WTC11 (cell line): ENCODE measurements at regions not wholly inside any gene's neighbourhood (a gene's known extent, or its start where the extent isn't known, plus 50 kb on each side); places are given as distances from the start of the nearest gene placed in this dataset.

ENCODE experiments used
- ATAC-seq: fragments of 200-7000 bp; cut with Tn5 transposase; 2 replicates; pipeline ENCODE4 v1.10.0; 2021; ENCODE audit warnings: mild to moderate bottlenecking, moderate library complexity
- CTCF ChIA-PET: fragments of 300-600 bp; sonication (Branson Sonifier 250); formaldehyde crosslinking; loops from one replicate; lab custom pipeline; 2021; ENCODE audit warnings: antibody characterized with exemption; lab: Charles Lee
- POLR2A ChIA-PET: fragments of 350-600 bp; sonication (Branson Sonifier 250); formaldehyde crosslinking; loops from one replicate; lab custom pipeline; 2021; ENCODE audit warnings: antibody characterized with exemption; lab: Charles Lee
- DNase-seq: peaks from one replicate; pipeline ENCODE4 v3.0.0; 2021; ENCODE audit warnings: low spot score
- H3K27ac Mint-ChIP-seq: 2 replicates; pipeline ENCODE4 v1.8.0; 2021; ENCODE audit warnings: mixed read lengths
- H3K27me3 Mint-ChIP-seq: 2 replicates; pipeline ENCODE4 v1.8.0; 2021; ENCODE audit warnings: low read depth, mild to moderate bottlenecking, moderate library complexity, mixed read lengths
- H3K36me3 Mint-ChIP-seq: 2 replicates; pipeline ENCODE4 v1.8.0; 2021; ENCODE audit warnings: mixed read lengths
- H3K4me1 Mint-ChIP-seq: 2 replicates; pipeline ENCODE4 v1.8.0; 2022; ENCODE audit warnings: mixed read lengths
- H3K4me3 Mint-ChIP-seq: 2 replicates; pipeline ENCODE4 v1.8.0; 2021; ENCODE audit warnings: mild to moderate bottlenecking, moderate library complexity, mixed read lengths
- H3K9me3 Mint-ChIP-seq: 2 replicates; pipeline ENCODE4 v1.8.0; 2021; ENCODE audit warnings: mixed read lengths
- AFF4 ChIP-seq: sonication (generic); formaldehyde crosslinking; IDR thresholded peaks from 2 replicates; pipeline ENCODE4 v1.8.1; 2023; ENCODE audit warnings: mild to moderate bottlenecking, missing genetic modification reagents, borderline replicate concordance
- ATF1 ChIP-seq: sonication (generic); formaldehyde crosslinking; IDR thresholded peaks from 2 replicates; pipeline ENCODE4 v1.8.1; 2023; ENCODE audit warnings: mild to moderate bottlenecking, moderate library complexity, missing genetic modification reagents
- ELF4 ChIP-seq: sonication (generic); formaldehyde crosslinking; IDR thresholded peaks from 2 replicates; pipeline ENCODE4 v1.8.1; 2022; ENCODE audit warnings: low read depth, mild to moderate bottlenecking, moderate library complexity, missing genetic modification reagents
- EMX1 ChIP-seq: fragments of 250-450 bp; sonication (Bioruptor Pico); IDR thresholded peaks from 2 replicates; pipeline ENCODE4 v1.8.0; 2021; ENCODE audit warnings: mild to moderate bottlenecking
- FOXP1 ChIP-seq: sonication (generic); formaldehyde crosslinking; IDR thresholded peaks from 2 replicates; pipeline ENCODE4 v1.8.0; 2022; ENCODE audit warnings: missing genetic modification reagents, mild to moderate bottlenecking, moderate library complexity, borderline replicate concordance
- GABPB1 ChIP-seq: sonication (generic); formaldehyde crosslinking; IDR thresholded peaks from 2 replicates; pipeline ENCODE4 v1.8.1; 2023; ENCODE audit warnings: mild to moderate bottlenecking, missing genetic modification reagents
- HMGXB4 ChIP-seq: sonication (generic); formaldehyde crosslinking; IDR thresholded peaks from 2 replicates; pipeline ENCODE4 v1.8.1; 2023; ENCODE audit warnings: mild to moderate bottlenecking, moderate library complexity, missing genetic modification reagents
- IRF1 ChIP-seq: sonication (generic); formaldehyde crosslinking; IDR thresholded peaks from 2 replicates; pipeline ENCODE4 v1.8.0; 2023; ENCODE audit warnings: missing genetic modification reagents
- JAZF1 ChIP-seq: fragments of 250-450 bp; sonication (Bioruptor Pico); IDR thresholded peaks from 2 replicates; pipeline ENCODE4 v1.9.0; 2021; ENCODE audit warnings: moderate library complexity, mild to moderate bottlenecking, inconsistent platforms
- JUN ChIP-seq: sonication (generic); formaldehyde crosslinking; IDR thresholded peaks from 2 replicates; pipeline ENCODE4 v1.8.0; 2023; ENCODE audit warnings: mild to moderate bottlenecking, missing genetic modification reagents
- MLX ChIP-seq: sonication (generic); formaldehyde crosslinking; IDR thresholded peaks from 2 replicates; pipeline ENCODE4 v1.8.1; 2023; ENCODE audit warnings: mild to moderate bottlenecking, missing genetic modification reagents, moderate library complexity
- NFE2L1 ChIP-seq: sonication (generic); formaldehyde crosslinking; IDR thresholded peaks from 2 replicates; pipeline ENCODE4 v1.8.1; 2023; ENCODE audit warnings: missing genetic modification reagents
- NR1H2 ChIP-seq: sonication (generic); formaldehyde crosslinking; IDR thresholded peaks from 2 replicates; pipeline ENCODE4 v1.9.0; 2021; ENCODE audit warnings: mild to moderate bottlenecking, moderate library complexity, missing genetic modification reagents
- PRRX2 ChIP-seq: fragments of 250-450 bp; sonication (Bioruptor Pico); IDR thresholded peaks from 2 replicates; pipeline ENCODE4 v1.8.0; 2021; ENCODE audit warnings: mild to moderate bottlenecking
- RELA ChIP-seq: sonication (generic); formaldehyde crosslinking; IDR thresholded peaks from 2 replicates; pipeline ENCODE4 v1.8.1; 2022; ENCODE audit warnings: missing genetic modification reagents, mild to moderate bottlenecking, borderline replicate concordance
- SP1 ChIP-seq: sonication (generic); formaldehyde crosslinking; conservative IDR thresholded peaks from 2 replicates; pipeline ENCODE4 v1.8.1; 2022; ENCODE audit warnings: missing genetic modification reagents
- TCF7 ChIP-seq: sonication (generic); formaldehyde crosslinking; IDR thresholded peaks from 2 replicates; pipeline ENCODE4 v1.8.0; 2022; ENCODE audit warnings: mild to moderate bottlenecking, low read depth, missing genetic modification reagents, moderate library complexity
- ZBTB21 ChIP-seq: sonication (generic); formaldehyde crosslinking; IDR thresholded peaks from 2 replicates; pipeline ENCODE4 v1.8.1; 2023; ENCODE audit warnings: mild to moderate bottlenecking, missing genetic modification reagents, borderline replicate concordance
- ZMAT4 ChIP-seq: fragments of 250-450 bp; sonication (Bioruptor Pico); IDR thresholded peaks from 2 replicates; pipeline ENCODE4 v1.9.0; 2021; ENCODE audit warnings: mild to moderate bottlenecking
- ZNF138 ChIP-seq: sonication (generic); formaldehyde crosslinking; conservative IDR thresholded peaks from 2 replicates; pipeline ENCODE4 v1.8.1; 2022; ENCODE audit warnings: mild to moderate bottlenecking, moderate library complexity, missing genetic modification reagents
- ZNF219 ChIP-seq: sonication (generic); formaldehyde crosslinking; IDR thresholded peaks from 2 replicates; pipeline ENCODE4 v1.8.0; 2023; ENCODE audit warnings: missing genetic modification reagents, mild to moderate bottlenecking, borderline replicate concordance
- ZNF263 ChIP-seq: sonication (generic); formaldehyde crosslinking; IDR thresholded peaks from 2 replicates; pipeline ENCODE4 v1.8.1; 2022; ENCODE audit warnings: low read depth, mild to moderate bottlenecking, moderate library complexity, missing genetic modification reagents
- ZNF425 ChIP-seq: fragments of 250-450 bp; sonication (Bioruptor Pico); conservative IDR thresholded peaks from 2 replicates; pipeline ENCODE4 v1.9.0; 2021; ENCODE audit warnings: mild to moderate bottlenecking
- TF ChIP-seq, protein P1 (sequence below): sonication (generic); formaldehyde crosslinking; IDR thresholded peaks from 2 replicates; pipeline ENCODE4 v1.8.1; 2023; ENCODE audit warnings: mild to moderate bottlenecking, missing genetic modification reagents, moderate library complexity

DNA sequence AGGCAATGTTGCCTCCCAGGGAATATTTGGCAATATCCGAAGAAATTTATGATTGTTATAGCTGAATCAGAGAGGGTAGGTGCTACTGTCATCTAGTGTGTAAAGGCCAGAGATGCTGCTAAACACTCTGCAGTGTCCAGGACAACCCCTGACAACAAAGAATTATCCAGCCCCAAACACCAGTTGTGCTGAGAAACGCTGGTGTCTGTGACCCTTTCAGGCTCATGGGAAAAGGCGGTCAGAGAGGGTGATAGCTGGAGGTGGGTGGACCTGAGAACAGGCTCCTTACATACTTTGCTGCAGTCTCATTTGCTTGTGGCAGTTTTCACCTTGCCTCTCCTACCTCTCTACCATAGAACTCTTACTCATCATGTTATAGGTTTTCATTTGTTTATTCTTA lies 295.3 kb upstream of the DMRT1 start:
- Mint-ChIP-seq H3K9me3 (no peaks in the 10 kb centered on the region), H3K4me3 (no peak overlapping the region), H3K27me3 (no peaks in the 10 kb centered on the region), H3K27ac (no peak overlapping the region), H3K4me1 (peaks cover 32% of the 10 kb centered on the region), H3K36me3 (no peaks in the 10 kb centered on the region; the same call in 1 of the 2 replicates)
- DNase-seq = no peak
- ATAC-seq = peak; percentile 22; the same call in 1 of the 2 replicates
- ChIA-PET CTCF (interaction anchor here (0.6 to 1.3 kb wide), 6 partner anchors 12 to 142 kb away, joined by 3 to 4 read pairs (median 3); no protein-coding TSS in a partner anchor), POLR2A (no interaction called here)
- TF ChIP-seq ZNF263 (CRISPR knock-in tag) (no peak), AFF4 (CRISPR knock-in tag) (no peak), MLX (no peak), NFE2L1 (no peak), ZNF219 (CRISPR knock-in tag) (no peak), EMX1 (no peak)
- TF ChIP-seq, protein P1, sequence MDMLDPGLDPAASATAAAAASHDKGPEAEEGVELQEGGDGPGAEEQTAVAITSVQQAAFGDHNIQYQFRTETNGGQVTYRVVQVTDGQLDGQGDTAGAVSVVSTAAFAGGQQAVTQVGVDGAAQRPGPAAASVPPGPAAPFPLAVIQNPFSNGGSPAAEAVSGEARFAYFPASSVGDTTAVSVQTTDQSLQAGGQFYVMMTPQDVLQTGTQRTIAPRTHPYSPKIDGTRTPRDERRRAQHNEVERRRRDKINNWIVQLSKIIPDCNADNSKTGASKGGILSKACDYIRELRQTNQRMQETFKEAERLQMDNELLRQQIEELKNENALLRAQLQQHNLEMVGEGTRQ (CRISPR knock-in tag) = no peak

GRCh38 chr9:546797-547223 lies 294.7 kb upstream of the DMRT1 start:
- DNase-seq = no peak
- ChIA-PET POLR2A (no interaction called here), CTCF (interaction anchor here (0.6 to 1.3 kb wide), 7 partner anchors 11 to 143 kb away, joined by 3 to 7 read pairs (median 3); no protein-coding TSS in a partner anchor)
- Mint-ChIP-seq H3K27ac (peak overlapping the region; percentile 76), H3K4me1 (peaks cover 32% of the 10 kb centered on the region), H3K36me3 (no peaks in the 10 kb centered on the region), H3K27me3 (no peaks in the 10 kb centered on the region), H3K4me3 (peak overlapping the region; percentile 28), H3K9me3 (no peaks in the 10 kb centered on the region)
- TF ChIP-seq ATF1 (no peak), ELF4 (CRISPR knock-in tag) (no peak), NR1H2 (CRISPR knock-in tag) (no peak), JUN (CRISPR knock-in tag) (no peak), ZNF263 (CRISPR knock-in tag) (no peak), GABPB1 (no peak), RELA (CRISPR knock-in tag) (no peak), IRF1 (CRISPR knock-in tag) (no peak), HMGXB4 (CRISPR knock-in tag) (no peak), SP1 (no peak), ZMAT4 (CRISPR knock-in tag) (no peak), ZNF425 (no peak), ZBTB21 (CRISPR knock-in tag) (no peak), NFE2L1 (no peak), TCF7 (no peak), JAZF1 (CRISPR knock-in tag) (no peak), FOXP1 (CRISPR knock-in tag) (no peak), EMX1 (no peak), PRRX2 (CRISPR knock-in tag) (no peak), ZNF138 (CRISPR knock-in tag) (no peak)
- ATAC-seq = peak; percentile 77
